IMR-90 (cell line): ENCODE measurements at regions not wholly inside any gene's neighbourhood (a gene's known extent, or its start where the extent isn't known, plus 50 kb on each side); places are given as distances from the start of the nearest gene placed in this dataset.

Experiments
- CEBPB ChIP-seq: IDR thresholded peaks from 2 replicates; pipeline ENCODE4 v1.6.1; 2012; ENCODE audit warnings: low read depth, low read length, improper control_type of control experiment
- CTCF ChIP-seq: conservative IDR thresholded peaks from 2 replicates; pipeline ENCODE4 v1.5.1; 2012; ENCODE audit warnings: mild to moderate bottlenecking, low read depth, low read length, improper control_type of control experiment
- FOS ChIP-seq: fragments of 150-350 bp; IDR thresholded peaks from 2 replicates; pipeline ENCODE4 v1.6.1; 2016; ENCODE audit warnings: low read depth, low read length
- MAFK ChIP-seq: IDR thresholded peaks from 2 replicates; pipeline ENCODE4 v1.6.1; 2012; ENCODE audit warnings: low read depth, low read length, improper control_type of control experiment
- MXI1 ChIP-seq: IDR thresholded peaks from 2 replicates; pipeline ENCODE4 v1.6.1; 2012; ENCODE audit warnings: low read depth, mild to moderate bottlenecking, low read length, moderate library complexity, borderline replicate concordance
- POLR2A ChIP-seq: IDR thresholded peaks from 2 replicates; pipeline ENCODE4 v1.6.1; 2012; ENCODE audit warnings: mild to moderate bottlenecking, low read depth, low read length
- RAD21 ChIP-seq: IDR thresholded peaks from 2 replicates; pipeline ENCODE4 v1.6.1; 2012; ENCODE audit warnings: low read length, improper control_type of control experiment
- RCOR1 ChIP-seq: IDR thresholded peaks from 2 replicates; pipeline ENCODE4 v1.6.1; 2012; ENCODE audit warnings: mild to moderate bottlenecking, low read length, improper control_type of control experiment; ENCODE audit not compliant: insufficient replicate concordance
- RFX5 ChIP-seq: IDR thresholded peaks from 2 replicates; pipeline ENCODE4 v1.8.0; 2012; ENCODE audit warnings: low read depth, mild to moderate bottlenecking, low read length, moderate library complexity
- USF2 ChIP-seq: fragments of 150-350 bp; IDR thresholded peaks from 2 replicates; pipeline ENCODE4 v1.6.1; 2017; ENCODE audit warnings: mild to moderate bottlenecking, antibody characterized with exemption, low read length, low read depth

GRCh38 chr9:79868567-79869189, 296.9 kb downstream of the TLE4 start:
- TF ChIP-seq USF2 (no peak), CTCF (no peak), POLR2A (no peak), RCOR1 (no peak), RAD21 (no peak), FOS (no peak), CEBPB (no peak), MXI1 (no peak), RFX5 (no peak), MAFK (no peak)
